Psoas muscle (tissue), 7 donors: ENCODE measurements at regions not wholly inside any gene's neighbourhood (a gene's known extent, or its start where the extent isn't known, plus 50 kb on each side); places are given as distances from the start of the nearest gene placed in this dataset.

ENCODE experiments used
- ATAC-seq, 4 donors: fragments of 200-7000 bp; cut with Tn5 transposase; one replicate each; pipeline ENCODE4 v1.9.1; 2020; ENCODE audit warnings: moderate library complexity in 3 of 4, mild to moderate bottlenecking in 2 of 4
- DNase-seq, 2 donors: peaks; one replicate each; pipeline ENCODE4 v3.0.0-alpha.2; 2020
- H3K27ac ChIP-seq: fragments of 200-600 bp; one replicate; pipeline ENCODE4 v1.8.0; 2022
- H3K27me3 ChIP-seq, 3 donors: fragments of 200-600 bp in 1 of 3; one replicate each; pipeline versions ENCODE4 v1.6.1 to v1.8.0; 2013 to 2022; ENCODE audit warnings: low read length in 2 of 3, mild to moderate bottlenecking in 2 of 3, moderate library complexity in 1 of 3; ENCODE audit not compliant: insufficient read depth in 3 of 3
- H3K36me3 ChIP-seq, 2 donors: fragments of 200-600 bp in 1 of 2; one replicate each; pipeline versions ENCODE4 v1.6.1 to v1.8.0; 2013 to 2022; ENCODE audit warnings: low read depth in 1 of 2, mild to moderate bottlenecking in 1 of 2, moderate library complexity in 1 of 2; ENCODE audit not compliant: insufficient read depth in 1 of 2
- H3K4me1 ChIP-seq: fragments of 200-600 bp; one replicate; pipeline ENCODE4 v1.8.0; 2022
- H3K4me3 ChIP-seq: fragments of 200-600 bp; one replicate; pipeline ENCODE4 v1.8.0; 2022; ENCODE audit warnings: mild to moderate bottlenecking
- H3K9me3 ChIP-seq: fragments of 200-600 bp; one replicate; pipeline ENCODE4 v1.8.0; 2022
- WGBS, 3 donors: extraction: QIAGEN DNeasy Blood & Tissue Kit; methylation state at CpG; one replicate each; pipeline versions ENCODE4 v1.1.6 to v1.1.7; 2013; 5-methylcytosine and 5-hydroxymethylcytosine counted together
- intact Hi-C, 2 donors: fragments of 100-400 bp; cut with DNase I; formaldehyde crosslinking; loops; one replicate each; pipeline versions ENCODE4 v1.11.0 to v1.14.2; 2022
- TF ChIP-seq, protein P1 (sequence below): fragments of 200-600 bp; IDR thresholded peaks from one replicate; pipeline ENCODE4 v1.8.0; 2022; ENCODE audit warnings: antibody characterized with exemption
- donor health status: healthy with polysubstance abuse.
- donor health status: DM: no; HTN: no; CAD: no; lungs with moderate emphysema.
- donor health status: Bipolar disorder and iron deficiency.
- donor health status: healthy.
- donor health status: DM: yes; HTN: yes; CAD: no.
- donor health status: DM: no; HTN: no; CAD: no.
- donor health status: DM: yes; HTN: yes; CAD: no.

DNA sequence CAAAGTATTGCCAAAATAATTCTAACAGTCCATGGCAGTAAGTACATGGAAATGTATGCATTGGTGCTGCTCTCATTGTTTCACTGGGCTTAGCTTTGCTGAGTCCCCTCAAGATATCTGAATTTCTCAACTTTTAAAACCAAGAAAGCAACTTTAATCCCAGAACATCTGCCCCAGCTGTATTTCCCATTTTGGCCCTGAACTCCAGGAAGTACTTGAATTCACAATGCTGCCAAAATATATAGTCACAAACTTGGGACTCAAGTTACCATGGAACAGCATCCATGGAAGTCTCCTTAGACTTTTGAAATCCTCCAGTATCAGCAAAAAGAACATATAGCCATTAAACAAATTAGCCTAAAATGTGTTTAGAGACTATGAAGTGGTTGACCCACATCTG is 78.5 kb upstream of the FLRT2 start:
- no peak for ATAC-seq
- H3K36me3 ChIP-seq, result no peaks in the 10 kb centered on the region
- H3K4me3 ChIP-seq, result no peak overlapping the region
- no peaks in the 10 kb centered on the region for H3K9me3 ChIP-seq
- no peaks in the 10 kb centered on the region for H3K27me3 ChIP-seq
- DNase-seq, result no peak
- no peak overlapping the region for H3K27ac ChIP-seq
- intact Hi-C loops, result no loop called here
- TF ChIP-seq, protein P1, sequence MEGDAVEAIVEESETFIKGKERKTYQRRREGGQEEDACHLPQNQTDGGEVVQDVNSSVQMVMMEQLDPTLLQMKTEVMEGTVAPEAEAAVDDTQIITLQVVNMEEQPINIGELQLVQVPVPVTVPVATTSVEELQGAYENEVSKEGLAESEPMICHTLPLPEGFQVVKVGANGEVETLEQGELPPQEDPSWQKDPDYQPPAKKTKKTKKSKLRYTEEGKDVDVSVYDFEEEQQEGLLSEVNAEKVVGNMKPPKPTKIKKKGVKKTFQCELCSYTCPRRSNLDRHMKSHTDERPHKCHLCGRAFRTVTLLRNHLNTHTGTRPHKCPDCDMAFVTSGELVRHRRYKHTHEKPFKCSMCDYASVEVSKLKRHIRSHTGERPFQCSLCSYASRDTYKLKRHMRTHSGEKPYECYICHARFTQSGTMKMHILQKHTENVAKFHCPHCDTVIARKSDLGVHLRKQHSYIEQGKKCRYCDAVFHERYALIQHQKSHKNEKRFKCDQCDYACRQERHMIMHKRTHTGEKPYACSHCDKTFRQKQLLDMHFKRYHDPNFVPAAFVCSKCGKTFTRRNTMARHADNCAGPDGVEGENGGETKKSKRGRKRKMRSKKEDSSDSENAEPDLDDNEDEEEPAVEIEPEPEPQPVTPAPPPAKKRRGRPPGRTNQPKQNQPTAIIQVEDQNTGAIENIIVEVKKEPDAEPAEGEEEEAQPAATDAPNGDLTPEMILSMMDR, result no peak
- H3K4me1 ChIP-seq, result no peaks in the 10 kb centered on the region

DNA sequence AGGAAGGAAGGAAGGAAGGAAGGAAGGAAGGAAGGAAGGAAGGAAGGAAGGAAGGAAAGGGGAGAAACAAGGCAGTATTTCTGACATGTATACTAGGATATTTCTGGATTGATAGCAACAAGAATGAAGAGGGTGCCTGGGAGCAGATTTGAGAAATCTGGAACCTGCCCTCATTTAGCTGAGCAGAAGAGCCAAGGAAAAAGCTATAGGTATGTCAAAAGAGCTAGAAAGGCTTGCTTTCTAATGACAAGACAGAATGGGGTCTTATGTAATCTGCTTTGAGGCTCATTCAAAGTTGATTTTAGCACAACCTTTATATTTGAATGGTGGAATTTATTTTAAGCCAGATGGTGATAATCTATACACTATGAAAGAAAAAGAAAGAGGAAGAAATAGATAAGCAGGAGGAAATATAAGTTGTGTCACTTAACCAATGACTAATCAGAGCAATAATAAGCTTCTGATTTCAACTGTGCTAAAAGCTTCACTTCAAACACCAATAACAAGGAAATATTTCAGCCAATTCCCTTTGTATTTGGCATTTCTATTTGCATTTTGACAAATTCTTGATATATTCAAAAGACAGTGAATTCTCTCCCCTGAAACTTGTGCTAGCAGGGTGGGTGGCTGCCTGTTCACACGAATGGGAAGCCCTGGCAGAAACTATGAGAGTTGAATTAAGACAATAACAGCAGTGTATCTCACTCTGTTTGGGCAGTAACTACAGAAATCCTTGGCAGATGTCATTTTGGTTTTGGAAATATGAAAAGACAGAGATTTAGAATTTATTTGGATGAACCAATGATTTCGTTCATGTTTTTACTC is 76.3 kb upstream of the FLRT2 start:
- no peak for ATAC-seq
- H3K27me3 ChIP-seq, result no peaks in the 10 kb centered on the region

GRCh38 chr14:85454226-85454813 is 75.6 kb upstream of the FLRT2 start:
- intact Hi-C loops, result no loop called here
- Histone ChIP-seq H3K4me3 (no peak overlapping the region), H3K4me1 (no peaks in the 10 kb centered on the region), H3K9me3 (no peaks in the 10 kb centered on the region), H3K27me3 (no peaks in the 10 kb centered on the region), H3K27ac (no peak overlapping the region), H3K36me3 (no peaks in the 10 kb centered on the region)
- 65 to 83% (median 74%) methylated on average over 3 of the region's 3 CpGs for WGBS, 3 donors
- TF ChIP-seq, protein P1, result no peak
- DNase-seq (no peak), ATAC-seq (no peak)

More for the DNA sequence above, 76.3 kb upstream of the FLRT2 start:
- Histone ChIP-seq H3K36me3 (no peaks in the 10 kb centered on the region), H3K27ac (no peak overlapping the region), H3K4me1 (no peaks in the 10 kb centered on the region), H3K4me3 (no peak overlapping the region), H3K9me3 (no peaks in the 10 kb centered on the region)
- WGBS, 3 donors, result 43 to 58% (median 46%) methylated on average over 2 of the region's 2 CpGs
- TF ChIP-seq, protein P1, result no peak
- intact Hi-C loops, result no loop called here
- DNase-seq, result no peak

DNA sequence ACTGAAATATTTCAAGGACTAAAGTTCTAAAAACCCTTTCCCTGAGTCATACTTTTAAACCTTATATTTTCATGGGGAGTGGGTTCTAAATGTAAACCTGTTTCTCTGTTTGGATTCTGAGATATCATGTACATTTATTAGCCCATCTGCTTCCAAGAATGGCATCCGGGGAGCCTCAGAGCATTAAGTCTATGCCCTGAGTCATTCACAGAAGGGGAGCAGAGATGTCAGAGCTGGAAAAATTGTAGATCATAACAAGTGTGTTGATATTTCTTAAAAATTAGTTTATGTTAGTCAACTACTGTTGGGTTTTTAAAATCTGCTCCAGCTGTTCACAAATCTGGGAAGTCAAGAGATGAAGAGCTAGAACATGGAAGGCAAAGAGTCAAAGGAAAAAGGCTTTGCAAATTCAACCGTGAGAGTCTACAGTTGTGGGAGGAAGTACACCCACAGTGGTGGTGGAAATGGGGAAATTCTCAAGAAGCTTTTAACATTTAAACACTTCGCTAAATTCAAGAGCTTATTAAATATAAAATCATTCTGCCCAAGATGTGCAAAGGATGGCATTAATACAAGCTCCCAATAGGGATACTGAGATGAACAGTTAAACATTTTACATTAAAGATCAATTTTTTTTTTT is 70.5 kb upstream of the FLRT2 start:
- Histone ChIP-seq H3K36me3 (no peaks in the 10 kb centered on the region), H3K4me3 (no peak overlapping the region), H3K9me3 (no peaks in the 10 kb centered on the region), H3K27ac (no peak overlapping the region), H3K4me1 (peaks cover 8% of the 10 kb centered on the region), H3K27me3 (no peaks in the 10 kb centered on the region)
- TF ChIP-seq, protein P1, result no peak
- 77 to 88% (median 84%) methylated on average over 3 of the region's 3 CpGs for WGBS, 3 donors
- DNase-seq (no peak), ATAC-seq (no peak)
- intact Hi-C loops, result no loop called here
